IPS-15b (cell line): ENCODE measurements at regions not wholly inside any gene's neighbourhood (a gene's known extent, or its start where the extent isn't known, plus 50 kb on each side); places are given as distances from the start of the nearest gene placed in this dataset.

Experiments
- H3K27me3 ChIP-seq: one replicate; pipeline ENCODE4 v1.6.1; 2013; ENCODE audit warnings: low read length; ENCODE audit not compliant: control insufficient read depth, insufficient read depth
- H3K36me3 ChIP-seq: one replicate; pipeline ENCODE4 v1.6.1; 2013; ENCODE audit warnings: low read length; ENCODE audit not compliant: control insufficient read depth, insufficient read depth
- H3K4me1 ChIP-seq: one replicate; pipeline ENCODE4 v1.6.1; 2013; ENCODE audit warnings: mild to moderate bottlenecking, low read length; ENCODE audit not compliant: control insufficient read depth, insufficient read depth
- H3K4me3 ChIP-seq: one replicate; pipeline ENCODE4 v1.5.1; 2013; ENCODE audit warnings: low read depth, low read length
- H3K9ac ChIP-seq: one replicate; pipeline ENCODE4 v1.6.1; 2013; ENCODE audit warnings: low read depth, mild to moderate bottlenecking, low read length
- H3K9me3 ChIP-seq: one replicate; pipeline ENCODE4 v1.6.1; 2013; ENCODE audit warnings: mild to moderate bottlenecking, low read length; ENCODE audit not compliant: control insufficient read depth, insufficient read depth

DNA sequence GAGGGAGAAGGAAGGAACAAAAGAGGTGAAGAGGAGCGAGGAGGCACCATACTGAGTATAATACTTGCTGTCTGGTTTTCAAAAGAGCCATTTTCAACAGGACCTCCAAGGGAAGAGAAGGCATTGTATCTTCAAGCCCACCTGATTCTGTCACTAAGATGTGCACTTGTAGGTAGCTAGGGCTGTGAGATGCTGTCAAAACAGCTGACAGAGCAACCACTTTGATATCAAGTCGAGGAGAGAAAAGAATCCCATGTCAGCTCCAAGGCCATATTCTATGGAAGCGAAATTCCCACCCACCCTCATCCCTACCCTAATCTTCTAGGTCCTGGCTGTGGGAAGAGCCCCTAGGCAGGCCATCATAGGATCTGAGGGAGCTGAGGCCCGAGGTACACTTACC lies 70.9 kb upstream of the PRDM11 start:
- Histone ChIP-seq H3K4me3 (no peak overlapping the region), H3K4me1 (no peaks in the 10 kb centered on the region), H3K27me3 (no peaks in the 10 kb centered on the region), H3K9me3 (no peaks in the 10 kb centered on the region), H3K9ac (no peak overlapping the region), H3K36me3 (no peaks in the 10 kb centered on the region)

DNA sequence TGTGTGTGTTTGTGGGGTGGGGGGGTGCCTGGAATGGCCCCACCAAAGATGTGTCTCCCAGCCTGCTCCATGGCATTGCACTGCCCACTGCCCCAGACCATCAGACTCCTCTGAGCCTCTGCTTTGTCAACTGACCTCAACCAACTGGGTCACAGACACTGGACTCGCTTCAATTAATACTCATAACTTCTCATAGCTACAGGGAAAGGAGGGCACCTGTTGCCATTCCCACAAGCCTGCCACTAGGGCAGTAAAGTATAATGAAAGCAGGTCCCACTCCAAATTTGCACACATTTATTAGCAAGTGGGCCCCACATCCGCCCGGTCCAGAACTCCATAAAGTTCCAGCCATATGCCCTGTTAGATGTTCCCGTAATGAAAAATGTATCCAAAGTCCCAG lies 70.5 kb upstream of the PRDM11 start:
- no peaks in the 10 kb centered on the region for H3K4me1 ChIP-seq
- no peaks in the 10 kb centered on the region for H3K36me3 ChIP-seq
- no peak overlapping the region for H3K9ac ChIP-seq
- no peaks in the 10 kb centered on the region for H3K27me3 ChIP-seq
- H3K9me3 ChIP-seq: no peaks in the 10 kb centered on the region
- no peak overlapping the region for H3K4me3 ChIP-seq

- H3K27me3 ChIP-seq: no peaks in the 10 kb centered on the region
- no peak overlapping the region for H3K4me3 ChIP-seq
- H3K9ac ChIP-seq: no peak overlapping the region
- no peaks in the 10 kb centered on the region for H3K4me1 ChIP-seq
- H3K36me3 ChIP-seq: no peaks in the 10 kb centered on the region
- no peaks in the 10 kb centered on the region for H3K9me3 ChIP-seq
Measured at GRCh38 chr11:45076761-45077160, 69.7 kb upstream of the PRDM11 start.

DNA sequence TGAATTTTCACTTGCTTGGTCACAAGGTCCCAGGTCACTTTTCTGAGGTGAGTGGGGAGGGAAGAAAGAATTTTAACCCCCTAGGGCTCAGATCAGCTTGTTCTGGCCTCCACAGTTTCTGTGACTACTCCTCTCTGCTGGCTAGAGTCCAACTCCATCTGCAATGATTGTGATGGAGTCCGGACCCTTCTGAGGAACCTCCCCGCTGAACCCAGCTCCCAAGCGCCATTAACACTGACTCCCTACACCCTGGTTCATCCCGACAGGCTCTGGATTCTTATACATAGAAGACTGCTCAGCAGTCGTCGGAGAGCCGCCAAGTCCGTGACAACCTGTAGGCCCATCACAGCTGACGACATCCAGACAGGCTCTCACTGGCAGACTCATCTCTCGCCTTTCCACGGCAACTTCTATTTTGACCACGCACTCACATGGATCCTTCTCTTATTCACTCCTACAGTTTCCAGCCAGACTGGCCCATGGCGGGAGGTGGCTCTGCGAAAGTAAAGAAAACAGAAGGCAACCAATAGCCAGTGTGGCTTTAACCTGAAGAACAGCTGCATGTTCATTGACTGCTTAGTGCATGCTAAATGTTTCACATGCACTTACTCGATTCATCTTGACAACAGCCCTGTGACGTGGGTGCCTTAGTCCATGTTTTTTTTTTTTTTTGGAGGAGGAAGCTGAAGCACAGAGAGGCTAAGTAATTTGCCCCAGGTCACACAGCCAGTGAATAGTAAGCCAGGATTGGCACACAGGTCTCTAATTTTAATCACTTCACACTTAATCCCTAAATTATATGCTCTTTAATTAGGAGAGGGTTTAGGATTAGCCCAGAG lies 68.0 kb upstream of the PRDM11 start:
- no peaks in the 10 kb centered on the region for H3K36me3 ChIP-seq
- no peak overlapping the region for H3K4me3 ChIP-seq
- H3K9me3 ChIP-seq: no peaks in the 10 kb centered on the region
- H3K4me1 ChIP-seq: peaks cover 9% of the 10 kb centered on the region
- H3K27me3 ChIP-seq: no peaks in the 10 kb centered on the region
- H3K9ac ChIP-seq: no peak overlapping the region

DNA sequence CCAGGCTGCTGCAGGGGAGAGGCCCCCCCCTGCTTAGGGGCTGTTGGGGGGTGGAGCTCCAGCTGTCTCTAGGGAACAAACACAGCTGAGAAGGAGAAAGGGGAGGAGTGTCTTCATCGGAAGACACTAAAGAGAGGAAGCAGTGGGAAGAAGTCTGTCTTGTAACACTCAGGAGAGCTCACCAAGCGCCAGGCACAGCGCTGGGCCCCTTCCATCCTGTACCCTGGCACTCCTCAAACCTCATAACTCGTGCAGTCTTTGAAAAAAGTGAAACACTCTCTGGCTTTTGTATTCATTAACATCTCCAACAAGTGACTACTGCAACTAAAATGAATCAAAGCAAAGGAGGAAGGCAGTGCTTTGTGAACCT lies 67.4 kb upstream of the PRDM11 start:
- Histone ChIP-seq H3K36me3 (no peaks in the 10 kb centered on the region), H3K9ac (no peak overlapping the region), H3K9me3 (no peaks in the 10 kb centered on the region), H3K27me3 (no peaks in the 10 kb centered on the region), H3K4me1 (peaks cover 9% of the 10 kb centered on the region), H3K4me3 (no peak overlapping the region)

GRCh38 chr11:45079567-45079942 lies 66.9 kb upstream of the PRDM11 start:
- Histone ChIP-seq H3K4me3 (no peak overlapping the region), H3K9me3 (no peaks in the 10 kb centered on the region), H3K36me3 (no peaks in the 10 kb centered on the region), H3K9ac (no peak overlapping the region), H3K27me3 (no peaks in the 10 kb centered on the region), H3K4me1 (peaks cover 9% of the 10 kb centered on the region)

- H3K9me3 ChIP-seq: no peaks in the 10 kb centered on the region
- H3K36me3 ChIP-seq: no peaks in the 10 kb centered on the region
- no peak overlapping the region for H3K9ac ChIP-seq
Measured at GRCh38 chr11:45079943-45080719, 66.3 kb upstream of the PRDM11 start.

GRCh38 chr11:45082744-45083543 lies 63.5 kb upstream of the PRDM11 start:
- Histone ChIP-seq H3K36me3 (no peaks in the 10 kb centered on the region), H3K9me3 (no peaks in the 10 kb centered on the region), H3K4me3 (no peak overlapping the region), H3K27me3 (no peaks in the 10 kb centered on the region), H3K4me1 (peaks cover 17% of the 10 kb centered on the region), H3K9ac (no peak overlapping the region)

More at GRCh38 chr11:45079943-45080719, 66.3 kb upstream of the PRDM11 start:
- Histone ChIP-seq H3K4me3 (no peak overlapping the region), H3K4me1 (peaks cover 9% of the 10 kb centered on the region), H3K27me3 (no peaks in the 10 kb centered on the region)

- H3K9ac ChIP-seq: no peak overlapping the region
- H3K4me3 ChIP-seq: no peak overlapping the region
- H3K27me3 ChIP-seq: no peaks in the 10 kb centered on the region
- peaks cover 17% of the 10 kb centered on the region for H3K4me1 ChIP-seq
- no peaks in the 10 kb centered on the region for H3K9me3 ChIP-seq
- no peaks in the 10 kb centered on the region for H3K36me3 ChIP-seq
Measured at GRCh38 chr11:45083544-45084087, 62.8 kb upstream of the PRDM11 start.

DNA sequence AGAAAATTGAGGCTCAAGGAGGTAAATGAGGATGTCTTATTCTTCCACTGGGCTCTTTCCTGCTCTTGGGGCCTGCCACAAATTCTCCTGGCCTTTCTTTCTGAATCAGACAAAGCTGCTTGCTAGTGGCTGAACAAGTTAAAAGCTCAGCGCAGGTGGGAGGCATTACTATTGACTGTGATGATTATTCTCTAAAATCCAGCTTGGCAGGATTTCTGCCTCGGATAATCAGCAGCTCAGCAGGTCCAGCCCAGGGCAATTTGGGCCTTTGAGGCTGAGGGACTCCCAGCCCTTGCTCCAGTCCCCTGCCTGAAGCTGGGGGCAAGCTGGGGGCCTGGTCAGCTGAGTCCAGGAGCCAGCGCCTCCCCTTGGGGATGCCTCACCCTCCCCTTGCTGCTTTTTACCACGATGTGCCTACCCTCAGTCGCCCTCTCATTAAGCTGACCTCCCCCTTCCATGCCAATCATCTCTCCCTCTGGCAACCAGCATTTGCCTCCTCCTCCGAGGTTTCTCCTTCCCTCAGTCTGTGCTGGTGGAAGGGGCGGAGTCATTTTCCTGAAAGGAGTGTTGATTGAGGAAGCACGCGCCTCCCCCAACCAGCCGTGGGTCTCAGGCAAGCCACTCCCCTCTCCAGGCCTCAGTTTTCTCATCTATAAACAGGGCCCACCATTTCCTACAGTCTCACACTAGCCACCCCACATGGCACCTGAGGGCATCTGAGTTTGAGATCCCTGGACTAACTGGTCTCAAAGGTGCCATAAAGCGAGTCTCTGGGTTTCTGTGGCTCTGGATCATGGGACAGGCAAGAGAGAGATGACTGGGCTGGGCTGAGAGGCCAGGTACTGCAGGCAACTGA lies 60.6 kb upstream of the PRDM11 start:
- H3K4me1 ChIP-seq: peaks cover 17% of the 10 kb centered on the region

DNA sequence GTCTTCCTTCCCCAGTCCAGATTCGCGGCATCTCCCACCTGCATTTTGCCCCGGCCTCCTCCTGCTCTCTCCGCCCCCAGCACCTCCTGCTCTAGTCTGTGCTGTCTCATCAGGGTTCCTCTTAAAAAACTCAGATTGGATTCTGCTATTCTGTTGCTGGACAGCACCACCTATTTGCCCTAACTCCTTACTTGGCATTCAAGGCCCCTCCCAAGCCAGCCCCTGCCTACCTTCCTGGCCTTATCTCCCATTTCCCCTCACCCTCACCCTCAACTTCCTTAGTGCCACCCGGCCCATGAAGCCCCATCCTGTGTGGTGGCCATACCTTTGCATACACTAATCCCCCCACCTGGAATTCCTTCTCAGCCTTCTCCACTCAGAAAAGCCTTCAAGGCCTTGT lies 59.9 kb upstream of the PRDM11 start:
- Histone ChIP-seq H3K9ac (no peak overlapping the region), H3K4me1 (peaks cover 17% of the 10 kb centered on the region), H3K36me3 (no peaks in the 10 kb centered on the region), H3K27me3 (no peaks in the 10 kb centered on the region), H3K4me3 (no peak overlapping the region), H3K9me3 (no peaks in the 10 kb centered on the region)

More for the DNA sequence above, 60.6 kb upstream of the PRDM11 start:
- H3K4me3 ChIP-seq: no peak overlapping the region
- no peak overlapping the region for H3K9ac ChIP-seq
- no peaks in the 10 kb centered on the region for H3K36me3 ChIP-seq
- no peaks in the 10 kb centered on the region for H3K9me3 ChIP-seq
- H3K27me3 ChIP-seq: no peaks in the 10 kb centered on the region
